Suppressor macrophage treated with lipopolysaccharide for 4 hours (primary cell): ENCODE measurements at regions not wholly inside any gene's neighbourhood (a gene's known extent, or its start where the extent isn't known, plus 50 kb on each side); places are given as distances from the start of the nearest gene placed in this dataset.
"Not testable (repeated sequence)": the region's sequence is repeated elsewhere in the genome, so short reads cannot be mapped to it uniquely, and the experiment has no call there.

ENCODE experiments used
- DNase-seq: peaks from one replicate; pipeline ENCODE4 v3.0.0-alpha.2; 2020

DNA sequence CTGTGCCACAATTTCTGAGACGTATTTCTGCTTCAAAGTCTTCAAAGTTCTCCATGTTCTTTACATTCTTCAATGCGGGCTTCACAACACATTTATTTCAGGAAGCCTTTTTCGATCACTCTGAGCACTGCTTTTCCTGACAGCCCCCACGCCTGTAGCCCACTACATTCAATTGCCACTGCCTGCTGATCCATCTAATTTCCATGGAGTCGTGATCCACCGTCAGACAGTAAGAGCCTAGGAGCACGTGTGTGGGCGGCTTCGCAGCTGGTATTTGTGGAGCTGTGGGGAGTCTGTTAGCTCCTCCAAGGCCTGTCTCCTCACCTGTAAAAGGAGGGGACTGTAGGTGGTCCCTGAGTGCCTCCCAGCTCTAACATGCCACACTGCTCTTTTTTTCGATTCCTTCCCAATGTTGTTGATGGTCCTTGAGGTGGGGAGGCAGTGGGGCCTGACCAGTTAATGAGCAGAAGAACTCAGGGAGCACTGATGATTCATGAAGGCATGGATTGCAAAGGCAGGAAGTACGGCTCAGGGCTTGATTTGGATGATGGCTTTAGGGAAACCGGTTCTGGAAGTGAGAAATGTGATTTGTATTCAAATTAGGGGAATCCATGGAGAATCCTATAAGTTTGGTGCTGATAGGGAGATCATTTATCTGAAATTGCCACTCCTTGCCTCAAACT lies 401.1 kb upstream of the PODXL start:
- DNase-seq = no peak

- no peak for DNase-seq
Observed at GRCh38 chr7:131956864-131957263, 400.4 kb upstream of the PODXL start.

DNA sequence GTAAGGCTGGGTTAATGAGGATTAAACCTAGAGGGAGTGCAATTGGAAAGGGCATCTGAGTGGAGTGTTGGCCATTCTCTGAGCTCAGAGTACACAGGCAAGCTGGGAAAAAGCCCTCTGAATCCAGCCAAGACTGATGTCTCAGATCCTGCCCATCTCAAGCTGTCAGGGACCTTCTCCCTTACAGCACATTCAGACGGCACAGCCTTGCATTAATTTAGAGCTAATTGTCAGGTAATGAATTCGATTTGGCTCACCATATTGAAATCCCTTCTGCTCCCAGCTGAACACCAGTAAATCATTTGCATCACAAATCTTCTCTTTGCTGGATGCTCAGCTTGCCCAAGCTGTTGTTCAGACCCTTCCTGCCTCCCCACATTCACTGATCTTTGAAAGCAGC lies 399.3 kb upstream of the PODXL start:
- no peak for DNase-seq

DNA sequence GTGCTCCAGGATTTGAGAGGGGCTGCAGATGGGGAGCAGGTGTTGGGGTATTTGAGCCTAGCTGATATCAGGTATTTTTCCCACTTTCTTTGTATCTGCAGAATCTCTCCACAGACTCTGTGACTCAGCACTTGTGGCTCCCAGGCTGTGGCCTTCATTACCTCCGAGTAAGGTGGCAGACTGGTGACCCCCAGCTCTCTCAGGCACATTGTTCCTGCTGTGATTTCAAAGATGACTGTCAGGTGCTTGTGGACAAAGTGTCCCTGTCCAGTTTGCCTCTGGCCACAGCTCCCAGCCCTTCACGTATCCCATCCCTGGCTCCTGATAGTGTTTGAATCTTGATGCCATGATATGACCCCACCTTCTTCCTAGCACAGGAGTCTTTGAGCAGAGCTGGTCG lies 396.8 kb upstream of the PODXL start:
- no peak for DNase-seq

GRCh38 chr7:131952365-131952764 lies 395.9 kb upstream of the PODXL start:
- no peak for DNase-seq

- DNase-seq = no peak
Observed at GRCh38 chr7:131950758-131951157, 394.3 kb upstream of the PODXL start.

DNA sequence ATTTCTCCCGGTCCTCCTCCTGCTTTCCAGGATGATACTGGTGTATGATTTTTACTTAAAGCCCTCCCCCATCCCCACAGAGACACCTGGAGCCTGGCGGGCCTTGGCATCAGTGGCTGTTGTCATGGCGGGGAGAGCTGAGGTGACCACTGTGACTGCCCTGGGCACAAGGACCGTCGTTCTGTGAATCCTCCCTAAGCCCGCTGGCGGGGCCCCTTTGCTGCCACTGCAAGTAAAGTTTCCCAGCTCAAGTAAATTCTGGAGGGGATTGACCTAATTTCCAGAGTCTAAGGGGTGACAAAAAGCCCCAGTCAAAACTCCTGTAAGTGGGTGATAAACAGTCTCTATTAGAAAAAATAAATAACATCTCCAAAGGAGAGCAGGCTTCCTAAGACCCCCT lies 393.2 kb upstream of the PODXL start:
- DNase-seq = no peak

- no peak for DNase-seq
Observed at GRCh38 chr7:131948434-131949053, 392.1 kb upstream of the PODXL start.

DNA sequence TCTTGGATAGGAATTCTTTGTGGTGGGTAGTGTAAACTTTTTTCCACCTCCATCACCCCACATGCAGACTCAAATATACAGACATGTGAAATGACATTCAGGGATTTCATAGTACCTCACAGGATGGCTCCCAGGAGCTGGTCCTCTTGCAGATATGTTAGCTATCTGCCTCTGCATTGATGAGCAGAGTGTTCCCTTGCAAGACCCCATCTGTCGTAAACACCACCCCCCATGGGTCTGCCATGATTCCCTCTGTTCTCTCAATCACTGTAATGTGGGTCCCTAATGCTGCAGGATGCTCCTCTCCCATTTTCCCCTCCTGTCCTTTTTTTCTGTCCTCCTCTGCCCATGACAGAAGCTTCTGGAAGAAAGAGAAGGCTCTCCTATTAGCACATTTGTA lies 391.2 kb upstream of the PODXL start:
- DNase-seq = no peak

DNA sequence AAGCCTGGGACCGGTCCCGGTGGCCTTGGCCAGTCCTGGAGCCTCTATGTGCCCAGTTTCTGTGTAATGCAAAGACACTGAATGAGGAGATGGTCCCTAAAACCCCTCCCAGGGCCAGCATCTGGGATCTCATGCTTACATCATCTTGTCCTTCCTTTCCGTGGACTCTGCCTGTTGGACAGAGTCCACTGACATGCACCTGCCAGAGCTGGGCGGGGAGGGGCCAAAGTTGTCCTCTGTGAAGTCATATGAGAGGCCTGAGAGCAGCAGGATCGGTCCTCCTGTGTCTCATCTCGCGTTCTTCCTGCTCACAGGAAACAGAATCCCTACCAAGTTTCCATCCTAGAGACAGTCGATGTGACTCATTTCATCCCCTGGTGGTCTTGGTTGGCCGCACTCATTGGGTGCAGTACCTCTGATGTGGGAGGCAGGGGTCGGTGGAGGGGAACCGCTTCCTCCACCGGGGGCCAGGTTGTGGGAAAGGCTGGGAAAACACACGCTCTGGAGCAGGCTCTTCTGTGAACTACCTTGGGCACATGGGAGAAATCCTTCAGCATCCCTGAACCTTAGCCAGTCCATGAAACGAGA lies 389.6 kb upstream of the PODXL start:
- no peak for DNase-seq

- peak; percentile 42 for DNase-seq
Observed at GRCh38 chr7:131945313-131945911, 389.0 kb upstream of the PODXL start.

GRCh38 chr7:131944556-131945069 lies 388.2 kb upstream of the PODXL start:
- DNase-seq = no peak

- DNase-seq = no peak
Observed at GRCh38 chr7:131943646-131944045, 387.2 kb upstream of the PODXL start.

DNA sequence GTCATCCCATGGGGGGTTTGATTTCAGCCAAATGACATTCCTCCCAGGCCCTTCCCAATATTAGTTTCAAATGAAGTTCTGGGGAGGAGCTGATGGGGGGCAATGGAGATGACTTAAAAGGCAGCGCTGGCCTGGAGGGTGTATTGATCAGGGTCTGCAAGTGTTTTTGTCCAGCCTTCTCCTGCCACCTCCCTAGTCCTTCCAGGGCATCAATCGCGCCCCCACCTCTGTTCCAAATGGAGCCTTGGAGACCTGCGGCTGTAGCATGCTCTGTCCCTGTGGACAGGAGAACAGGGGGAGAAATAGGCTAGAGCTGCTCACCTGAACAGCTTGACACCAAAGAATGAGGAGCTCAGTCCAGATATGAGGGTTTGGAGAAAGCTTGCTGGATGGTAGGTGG lies 386.8 kb upstream of the PODXL start:
- no peak for DNase-seq

GRCh38 chr7:131942287-131943150 lies 386.1 kb upstream of the PODXL start:
- no peak for DNase-seq

DNA sequence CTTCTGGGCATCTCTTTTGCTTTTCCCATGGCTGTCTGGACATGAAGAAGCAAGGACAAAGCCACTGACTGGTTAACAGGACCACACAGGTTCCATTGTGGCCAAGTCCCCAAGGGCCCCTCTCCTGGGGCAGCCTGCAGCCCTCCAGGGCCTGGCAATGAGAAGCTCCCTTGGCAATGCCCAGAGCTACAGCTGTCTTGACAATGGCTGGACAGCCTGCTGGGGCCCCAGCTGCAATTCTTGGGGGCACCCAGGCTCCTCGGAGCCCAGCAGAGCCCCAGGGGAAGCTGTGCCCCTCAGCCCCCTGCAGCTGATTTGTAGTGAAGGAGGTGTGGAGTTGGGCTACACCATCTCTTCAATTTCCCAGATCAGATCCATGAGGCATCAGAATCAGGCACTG lies 384.9 kb upstream of the PODXL start:
- DNase-seq = no peak

DNA sequence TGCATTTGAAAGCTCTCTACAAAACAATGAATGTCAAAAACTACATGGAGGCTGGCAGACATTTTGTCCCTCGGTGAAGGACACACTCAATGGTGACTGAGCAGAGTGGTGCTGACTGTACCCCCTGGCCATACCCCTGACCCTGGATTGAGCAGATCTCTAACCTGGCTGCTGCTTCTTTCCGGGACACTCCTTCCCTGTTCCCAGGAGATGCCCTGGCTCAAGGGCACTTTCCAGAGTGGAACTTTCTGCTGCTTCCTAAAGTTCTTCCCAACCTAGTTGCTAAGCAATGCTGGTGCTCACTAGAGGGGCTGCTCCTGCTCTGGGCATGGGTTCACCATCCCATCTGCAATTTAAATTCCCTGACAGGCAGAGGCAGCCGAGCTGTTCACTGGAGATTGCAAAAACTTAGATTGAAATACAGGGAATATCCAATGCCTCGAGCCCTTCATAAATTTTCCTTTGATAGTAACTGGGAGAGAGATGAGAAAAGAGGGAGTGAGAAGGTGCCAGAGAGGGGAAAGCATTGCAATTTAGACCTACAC lies 384.3 kb upstream of the PODXL start:
- no peak for DNase-seq

DNA sequence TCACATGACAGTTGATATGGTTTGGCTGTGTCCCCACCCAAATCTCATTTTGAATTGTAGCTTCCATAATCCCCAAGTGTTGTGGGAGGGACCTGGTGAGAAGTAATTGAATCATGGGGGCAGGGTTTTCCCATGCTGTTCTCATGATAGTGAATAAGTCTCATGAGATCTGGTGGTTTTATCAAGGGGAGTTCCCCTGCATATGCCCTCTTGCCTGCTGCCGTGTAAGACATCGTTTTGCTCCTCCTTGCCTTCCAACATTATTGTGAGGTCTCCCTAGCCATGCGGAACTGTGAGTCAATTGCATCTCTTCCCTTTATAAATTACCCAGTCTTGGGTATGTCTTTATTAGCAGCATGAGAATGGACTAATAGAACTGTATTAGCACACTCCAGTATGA lies 382.4 kb upstream of the PODXL start:
- not testable (repeated sequence) for DNase-seq

- no peak for DNase-seq
Observed at GRCh38 chr7:131937868-131938267, 381.4 kb upstream of the PODXL start.

DNA sequence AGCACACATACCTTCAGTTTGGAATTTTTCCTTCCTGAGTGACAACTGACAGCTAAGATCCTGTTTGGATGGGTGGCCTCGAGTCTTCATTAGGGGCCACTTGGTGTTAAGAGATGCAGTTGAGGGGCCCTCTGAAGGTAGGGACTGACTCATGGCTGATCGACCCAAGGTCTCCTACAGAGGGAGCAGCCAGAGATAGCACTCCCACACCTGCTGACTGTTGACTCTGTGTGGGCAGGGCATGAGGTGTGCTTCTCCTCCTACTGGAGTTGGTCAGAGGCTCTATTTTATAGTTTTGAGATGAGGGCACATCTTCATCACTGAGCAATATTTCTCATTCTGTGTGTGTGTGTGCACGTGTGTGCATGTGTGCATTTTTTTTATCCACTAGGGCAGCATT lies 378.8 kb upstream of the PODXL start:
- no peak for DNase-seq

DNA sequence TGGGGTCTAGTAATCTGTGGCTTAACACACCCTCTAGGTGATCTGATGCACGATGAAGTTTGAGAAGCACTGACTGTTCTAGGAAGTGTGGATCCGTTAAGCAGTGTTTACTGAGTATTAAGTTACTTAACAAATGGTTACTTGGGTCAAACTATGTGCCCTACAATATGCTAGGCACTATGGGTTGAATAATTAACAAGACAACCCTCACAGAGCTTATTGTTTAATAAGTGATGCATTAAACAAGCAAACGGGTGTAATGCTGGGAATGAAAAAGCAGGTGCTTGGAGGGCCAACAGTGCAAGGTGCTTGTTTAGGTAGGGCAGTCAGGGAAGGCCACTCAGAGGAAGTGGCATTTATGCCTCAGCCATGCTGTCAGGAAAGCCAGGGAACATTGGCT lies 378.0 kb upstream of the PODXL start:
- DNase-seq = no peak

DNA sequence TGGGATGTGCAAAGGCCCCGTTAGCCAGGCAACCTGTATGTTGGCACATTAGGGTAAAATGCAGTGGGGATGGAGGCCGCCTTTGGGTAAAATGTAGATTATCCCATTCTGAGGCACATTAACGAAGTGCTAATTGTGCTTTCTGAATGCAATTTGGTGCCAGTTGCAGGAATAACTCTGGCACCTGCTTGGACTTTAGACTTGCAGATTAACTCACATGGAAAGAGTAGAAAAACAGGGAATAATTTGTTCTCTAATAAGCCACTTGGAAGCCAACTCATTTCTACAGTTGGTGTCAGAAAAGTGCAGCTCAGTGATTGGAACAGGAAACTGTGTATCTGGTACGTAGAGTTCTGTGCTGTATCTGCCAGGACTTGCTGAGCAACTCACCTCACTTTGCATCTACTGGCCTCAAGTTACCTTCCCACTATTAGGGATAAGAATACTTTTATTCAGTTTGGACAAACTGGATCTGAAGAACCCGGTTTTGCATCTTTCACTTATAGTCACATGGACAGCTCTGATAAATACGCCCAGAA lies 377.4 kb upstream of the PODXL start:
- DNase-seq = no peak
